Upper lobe of right lung (tissue), 1 donor: ENCODE measurements at regions not wholly inside any gene's neighbourhood (a gene's known extent, or its start where the extent isn't known, plus 50 kb on each side); places are given as distances from the start of the nearest gene placed in this dataset.

Source experiments
- ATAC-seq: fragments of 200-7000 bp; cut with Tn5 transposase; one replicate; pipeline ENCODE4 v1.9.1; 2020; ENCODE audit warnings: mild to moderate bottlenecking, moderate library complexity
- DNase-seq: peaks from one replicate; pipeline ENCODE4 v3.0.0-alpha.2; 2020
- H3K27ac ChIP-seq: fragments of 200-600 bp; one replicate; pipeline ENCODE4 v1.8.0; 2022
- H3K27me3 ChIP-seq: fragments of 200-600 bp; one replicate; pipeline ENCODE4 v1.8.0; 2022; ENCODE audit warnings: mild to moderate bottlenecking
- H3K36me3 ChIP-seq: fragments of 200-600 bp; one replicate; pipeline ENCODE4 v1.8.0; 2022
- H3K4me1 ChIP-seq: fragments of 200-600 bp; one replicate; pipeline ENCODE4 v1.8.0; 2022
- H3K4me3 ChIP-seq: fragments of 200-600 bp; one replicate; pipeline ENCODE4 v1.8.0; 2022; ENCODE audit warnings: mild to moderate bottlenecking
- H3K9me3 ChIP-seq: fragments of 200-600 bp; one replicate; pipeline ENCODE4 v1.8.0; 2022
- intact Hi-C: fragments of 100-400 bp; cut with DNase I; formaldehyde crosslinking; loops from one replicate; pipeline ENCODE4 v1.11.0; 2022
- TF ChIP-seq, protein P1 (sequence below): fragments of 200-600 bp; IDR thresholded peaks from one replicate; pipeline ENCODE4 v1.8.0; 2022; ENCODE audit warnings: antibody characterized with exemption
- donor health status: DM: no; HTN: yes; CAD: no; lungs with severe emphysema.

DNA sequence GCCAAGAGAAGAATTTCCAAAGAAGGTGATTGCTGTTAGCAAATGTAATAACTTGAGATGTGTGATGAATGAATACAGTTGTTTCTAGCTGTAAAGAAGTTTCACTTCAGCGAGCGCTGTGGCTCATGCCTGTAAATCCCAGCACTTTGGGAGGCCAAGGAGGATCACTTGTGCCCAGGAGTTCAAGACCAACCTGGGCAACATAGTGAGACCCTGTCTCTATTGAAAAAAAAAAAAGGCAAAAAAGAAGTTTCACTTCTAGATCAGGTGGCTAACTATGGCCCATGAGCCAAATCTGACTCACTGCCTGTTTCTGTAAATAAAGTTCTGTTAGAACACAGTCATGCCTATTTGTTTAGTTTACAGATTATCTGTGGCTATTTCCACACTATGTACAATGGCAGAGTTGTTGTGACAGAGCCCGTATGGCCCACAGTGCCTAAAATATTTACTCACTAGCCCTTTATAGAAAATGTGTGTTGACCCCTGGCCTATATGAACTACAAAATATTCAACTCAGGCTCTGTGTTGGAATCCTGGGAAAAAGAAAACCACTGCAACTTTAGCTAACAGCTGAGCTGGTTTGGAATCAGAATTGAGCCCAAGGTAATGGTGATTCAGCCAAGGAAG is 54.1 kb upstream of the PRPS1 start:
- H3K4me1 ChIP-seq: no peaks in the 10 kb centered on the region
- intact Hi-C loops: no loop called here
- no peak overlapping the region for H3K27ac ChIP-seq
- H3K9me3 ChIP-seq: no peaks in the 10 kb centered on the region
- DNase-seq: no peak
- H3K4me3 ChIP-seq: no peak overlapping the region
- ATAC-seq: no peak
- no peaks in the 10 kb centered on the region for H3K36me3 ChIP-seq
- no peaks in the 10 kb centered on the region for H3K27me3 ChIP-seq
- TF ChIP-seq, protein P1, sequence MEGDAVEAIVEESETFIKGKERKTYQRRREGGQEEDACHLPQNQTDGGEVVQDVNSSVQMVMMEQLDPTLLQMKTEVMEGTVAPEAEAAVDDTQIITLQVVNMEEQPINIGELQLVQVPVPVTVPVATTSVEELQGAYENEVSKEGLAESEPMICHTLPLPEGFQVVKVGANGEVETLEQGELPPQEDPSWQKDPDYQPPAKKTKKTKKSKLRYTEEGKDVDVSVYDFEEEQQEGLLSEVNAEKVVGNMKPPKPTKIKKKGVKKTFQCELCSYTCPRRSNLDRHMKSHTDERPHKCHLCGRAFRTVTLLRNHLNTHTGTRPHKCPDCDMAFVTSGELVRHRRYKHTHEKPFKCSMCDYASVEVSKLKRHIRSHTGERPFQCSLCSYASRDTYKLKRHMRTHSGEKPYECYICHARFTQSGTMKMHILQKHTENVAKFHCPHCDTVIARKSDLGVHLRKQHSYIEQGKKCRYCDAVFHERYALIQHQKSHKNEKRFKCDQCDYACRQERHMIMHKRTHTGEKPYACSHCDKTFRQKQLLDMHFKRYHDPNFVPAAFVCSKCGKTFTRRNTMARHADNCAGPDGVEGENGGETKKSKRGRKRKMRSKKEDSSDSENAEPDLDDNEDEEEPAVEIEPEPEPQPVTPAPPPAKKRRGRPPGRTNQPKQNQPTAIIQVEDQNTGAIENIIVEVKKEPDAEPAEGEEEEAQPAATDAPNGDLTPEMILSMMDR: no peak

DNA sequence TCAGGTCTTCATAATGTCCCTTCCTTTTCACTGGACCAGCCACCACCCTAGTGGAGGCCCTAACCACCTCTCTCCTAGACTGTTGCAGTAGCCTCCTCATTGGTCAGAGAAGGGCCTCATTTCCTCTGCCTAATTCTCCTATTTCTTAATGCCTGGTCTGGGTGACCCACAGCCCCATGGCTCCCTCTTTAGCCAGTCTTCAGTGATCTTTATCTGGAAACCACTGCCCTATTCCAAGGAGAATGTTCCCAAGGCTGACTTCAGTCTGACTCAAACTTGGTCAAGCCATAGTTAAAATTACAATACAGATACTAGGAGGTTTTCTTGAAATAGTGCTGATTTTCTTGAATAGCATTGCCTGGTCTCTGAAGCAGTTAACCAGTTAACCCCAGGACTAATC is 53.6 kb upstream of the PRPS1 start:
- ATAC-seq (no peak), DNase-seq (no peak)
- TF ChIP-seq, protein P1: no peak
- intact Hi-C loops: no loop called here
- Histone ChIP-seq H3K27me3 (no peaks in the 10 kb centered on the region), H3K36me3 (no peaks in the 10 kb centered on the region), H3K4me1 (no peaks in the 10 kb centered on the region), H3K9me3 (no peaks in the 10 kb centered on the region), H3K27ac (no peak overlapping the region), H3K4me3 (no peak overlapping the region)

- TF ChIP-seq, protein P1: no peak
- Histone ChIP-seq H3K27ac (no peak overlapping the region), H3K27me3 (no peaks in the 10 kb centered on the region), H3K36me3 (no peaks in the 10 kb centered on the region), H3K9me3 (no peaks in the 10 kb centered on the region), H3K4me1 (no peaks in the 10 kb centered on the region), H3K4me3 (no peak overlapping the region)
- intact Hi-C loops: no loop called here
- ATAC-seq (no peak), DNase-seq (no peak)
Measured at GRCh38 chrX:107576392-107576791, 51.9 kb upstream of the PRPS1 start.

- intact Hi-C loops: no loop called here
- Histone ChIP-seq H3K4me3 (no peak overlapping the region), H3K27me3 (no peaks in the 10 kb centered on the region), H3K9me3 (no peaks in the 10 kb centered on the region), H3K36me3 (no peaks in the 10 kb centered on the region), H3K27ac (no peak overlapping the region), H3K4me1 (no peaks in the 10 kb centered on the region)
- TF ChIP-seq, protein P1: no peak
- ATAC-seq: no peak
- no peak for DNase-seq
Measured at GRCh38 chrX:107576841-107577240, 51.5 kb upstream of the PRPS1 start.

DNA sequence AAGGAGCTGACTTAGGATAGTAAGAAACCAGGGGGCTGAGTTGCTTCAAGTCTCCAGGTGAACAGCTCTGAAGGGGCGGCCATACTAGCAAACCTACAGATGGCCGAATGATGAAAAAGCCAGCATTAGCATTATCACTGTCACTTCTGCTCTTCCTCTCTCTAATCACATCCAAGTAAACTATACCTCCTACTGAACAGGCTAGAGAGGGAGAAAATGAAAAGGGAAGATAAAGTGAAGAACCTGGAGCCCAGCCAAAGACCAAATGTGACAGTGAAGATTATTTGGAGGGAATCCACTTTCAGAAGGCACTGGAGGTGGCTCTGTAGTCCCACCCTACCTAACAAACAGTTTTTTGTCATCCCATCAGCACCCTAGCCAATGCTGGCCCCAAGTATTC is 50.4 kb upstream of the PRPS1 start:
- no peaks in the 10 kb centered on the region for H3K27me3 ChIP-seq
- TF ChIP-seq, protein P1: no peak
- DNase-seq (no peak), ATAC-seq (no peak)
- H3K36me3 ChIP-seq: no peaks in the 10 kb centered on the region
- no peaks in the 10 kb centered on the region for H3K4me1 ChIP-seq
- H3K9me3 ChIP-seq: no peaks in the 10 kb centered on the region
- no peak overlapping the region for H3K27ac ChIP-seq
- intact Hi-C loops: no loop called here
- H3K4me3 ChIP-seq: no peak overlapping the region
